ENCODE measurements at regions not wholly inside any gene's neighbourhood (a gene's known extent, or its start where the extent isn't known, plus 50 kb on each side); places are given as distances from the start of the nearest gene placed in this dataset.

DNA sequence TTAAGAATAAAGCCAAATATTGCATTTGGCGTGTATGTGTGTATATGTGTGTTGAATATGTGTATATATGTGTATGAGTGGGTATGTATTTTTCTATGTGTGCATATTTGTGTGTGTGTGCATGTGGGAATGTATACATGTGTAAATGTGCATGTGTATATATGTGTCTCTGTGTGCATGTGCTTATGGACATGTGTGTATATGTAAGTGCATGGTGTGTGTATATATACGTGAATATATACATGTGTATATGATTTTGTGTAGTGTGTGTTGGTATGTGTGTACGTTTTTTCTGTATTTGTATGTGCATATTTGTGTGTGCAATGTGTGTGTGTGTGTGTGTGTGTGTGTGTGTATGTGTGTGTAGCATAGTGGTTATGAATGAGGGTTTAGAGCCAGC lies 1021.0 kb downstream of the AACS start:
- TF ChIP-seq, protein P1, sequence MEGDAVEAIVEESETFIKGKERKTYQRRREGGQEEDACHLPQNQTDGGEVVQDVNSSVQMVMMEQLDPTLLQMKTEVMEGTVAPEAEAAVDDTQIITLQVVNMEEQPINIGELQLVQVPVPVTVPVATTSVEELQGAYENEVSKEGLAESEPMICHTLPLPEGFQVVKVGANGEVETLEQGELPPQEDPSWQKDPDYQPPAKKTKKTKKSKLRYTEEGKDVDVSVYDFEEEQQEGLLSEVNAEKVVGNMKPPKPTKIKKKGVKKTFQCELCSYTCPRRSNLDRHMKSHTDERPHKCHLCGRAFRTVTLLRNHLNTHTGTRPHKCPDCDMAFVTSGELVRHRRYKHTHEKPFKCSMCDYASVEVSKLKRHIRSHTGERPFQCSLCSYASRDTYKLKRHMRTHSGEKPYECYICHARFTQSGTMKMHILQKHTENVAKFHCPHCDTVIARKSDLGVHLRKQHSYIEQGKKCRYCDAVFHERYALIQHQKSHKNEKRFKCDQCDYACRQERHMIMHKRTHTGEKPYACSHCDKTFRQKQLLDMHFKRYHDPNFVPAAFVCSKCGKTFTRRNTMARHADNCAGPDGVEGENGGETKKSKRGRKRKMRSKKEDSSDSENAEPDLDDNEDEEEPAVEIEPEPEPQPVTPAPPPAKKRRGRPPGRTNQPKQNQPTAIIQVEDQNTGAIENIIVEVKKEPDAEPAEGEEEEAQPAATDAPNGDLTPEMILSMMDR (IDR thresholded peaks at IDR 0.05; ENCODE audit: insufficient read depth, low read length, missing control alignments), result no peak
- ChIA-PET POLR2A (no interaction called here), CTCF (interaction anchor here (0.5 kb wide), 1 partner anchor 1293 kb away, joined by 3 read pairs; no protein-coding TSS in a partner anchor)
- DNase-seq (ENCODE audit: low read depth, low spot score), result no peak
- H3K4me3 ChIP-seq (ENCODE audit: low read depth, low read length), result no peak overlapping the region

DNA sequence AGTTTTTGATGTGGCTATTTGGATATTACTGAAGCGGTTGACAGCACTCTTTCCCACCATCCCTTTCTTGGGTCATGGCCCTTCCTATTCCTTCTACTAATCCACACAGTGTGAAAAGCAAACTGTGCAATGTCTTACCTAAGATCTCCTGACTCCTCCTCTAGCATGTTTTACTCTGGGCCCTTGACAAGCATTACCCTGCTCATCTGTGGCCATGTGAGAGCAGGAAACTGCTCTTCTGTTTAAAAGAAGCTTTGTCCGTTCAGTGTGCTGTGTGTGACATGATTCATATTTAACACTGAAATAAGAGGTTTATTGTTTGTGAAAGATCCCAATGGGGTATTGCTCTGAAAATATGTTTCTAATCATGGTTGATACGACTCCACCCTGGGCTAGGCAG lies 1022.5 kb downstream of the AACS start:
- ChIA-PET CTCF (no interaction called here), POLR2A (no interaction called here)
- no peak overlapping the region for H3K4me3 ChIP-seq (ENCODE audit: low read depth, low read length)
- no peak for DNase-seq (ENCODE audit: low read depth, low spot score)
- TF ChIP-seq, protein P1 (IDR thresholded peaks at IDR 0.05; ENCODE audit: insufficient read depth, low read length, missing control alignments), result no peak

DNA sequence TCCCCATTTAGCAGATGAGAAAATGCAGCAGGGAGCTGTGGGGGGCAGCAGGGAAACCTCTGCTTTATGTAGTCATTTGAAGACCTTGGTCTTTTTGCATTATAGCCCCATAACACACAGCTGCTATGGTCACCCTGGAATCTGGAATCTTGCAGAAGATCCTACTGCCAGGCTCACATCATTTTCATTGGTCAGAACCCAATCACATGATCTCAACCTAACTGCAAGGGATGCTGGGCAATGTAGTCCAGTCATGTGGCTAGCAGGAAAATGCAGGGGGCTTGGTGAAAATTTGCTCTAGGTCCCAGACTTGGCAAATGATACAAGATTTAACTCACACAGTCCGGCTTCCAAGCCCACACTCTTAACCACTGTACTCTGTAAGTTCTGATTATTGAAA lies 1028.7 kb downstream of the AACS start:
- POLR2A ChIA-PET, result no interaction called here
- DNase-seq (ENCODE audit: low read depth, low spot score), result no peak
- TF ChIP-seq, protein P1 (IDR thresholded peaks at IDR 0.05; ENCODE audit: insufficient read depth, low read length, missing control alignments), result no peak
- CTCF ChIA-PET, result no interaction called here
- no peak overlapping the region for H3K4me3 ChIP-seq (ENCODE audit: low read depth, low read length)

DNA sequence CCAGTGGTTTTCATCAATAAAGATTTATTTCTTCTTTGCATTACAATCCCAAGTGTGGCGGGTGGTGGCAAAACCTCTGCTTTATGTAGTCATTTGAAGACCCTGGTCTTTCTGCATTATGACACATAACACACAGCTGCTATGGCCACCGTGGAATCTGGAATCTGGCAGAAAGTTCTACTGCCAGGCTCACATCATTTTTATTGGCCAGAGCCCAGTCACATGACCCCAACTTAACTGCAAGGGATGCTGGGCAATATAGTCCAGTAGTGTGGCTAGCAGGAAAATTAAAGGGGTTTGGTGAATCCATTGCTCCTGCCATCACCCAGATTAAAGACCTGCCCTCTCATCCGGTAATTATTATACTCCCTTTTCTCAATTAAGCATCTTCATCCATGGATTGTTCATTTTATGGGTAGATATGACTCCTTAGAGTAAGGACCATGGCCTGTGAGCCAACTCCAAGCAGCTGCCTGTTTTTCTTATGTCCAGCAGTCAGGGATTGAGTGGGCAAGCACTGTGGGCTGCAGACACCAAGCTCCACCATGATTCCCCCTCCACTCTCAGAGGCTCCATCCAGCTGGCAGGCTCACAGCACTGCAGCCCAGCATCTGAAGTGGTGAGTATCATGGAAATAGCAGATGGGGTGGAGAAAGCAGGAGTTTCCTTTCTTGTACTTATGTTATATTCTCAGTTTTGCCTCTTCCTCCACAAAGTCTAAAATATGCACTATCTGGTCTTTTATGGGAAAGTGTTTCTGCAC lies 1030.7 kb downstream of the AACS start:
- no peak for DNase-seq (ENCODE audit: low read depth, low spot score)
- CTCF ChIA-PET, result no interaction called here
- H3K4me3 ChIP-seq (ENCODE audit: low read depth, low read length), result no peak overlapping the region
- POLR2A ChIA-PET, result no interaction called here
- TF ChIP-seq, protein P1 (IDR thresholded peaks at IDR 0.05; ENCODE audit: insufficient read depth, low read length, missing control alignments), result no peak

DNA sequence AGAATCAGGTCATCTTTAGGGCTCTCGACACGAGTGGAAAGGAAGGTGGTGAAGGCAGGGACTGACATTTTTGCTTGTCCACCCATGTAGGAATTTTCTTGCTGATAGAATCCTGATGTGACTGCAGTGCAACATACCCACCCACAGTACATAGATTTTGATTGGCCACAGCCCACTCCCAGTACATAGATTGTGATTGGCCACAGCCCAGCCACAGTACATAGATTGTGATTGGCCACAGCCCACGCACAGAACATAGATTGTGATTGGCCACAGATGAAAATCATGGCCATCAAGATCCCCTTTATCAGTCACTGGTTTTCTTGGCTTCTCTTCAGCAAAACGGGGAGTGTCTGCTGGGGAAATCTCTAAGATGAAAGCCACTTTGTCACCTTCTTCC lies 1041.5 kb downstream of the AACS start:
- CTCF ChIA-PET, result no interaction called here
- TF ChIP-seq, protein P1 (IDR thresholded peaks at IDR 0.05; ENCODE audit: insufficient read depth, low read length, missing control alignments), result no peak
- no peak overlapping the region for H3K4me3 ChIP-seq (ENCODE audit: low read depth, low read length)
- POLR2A ChIA-PET, result no interaction called here
- no peak for DNase-seq (ENCODE audit: low read depth, low spot score)

DNA sequence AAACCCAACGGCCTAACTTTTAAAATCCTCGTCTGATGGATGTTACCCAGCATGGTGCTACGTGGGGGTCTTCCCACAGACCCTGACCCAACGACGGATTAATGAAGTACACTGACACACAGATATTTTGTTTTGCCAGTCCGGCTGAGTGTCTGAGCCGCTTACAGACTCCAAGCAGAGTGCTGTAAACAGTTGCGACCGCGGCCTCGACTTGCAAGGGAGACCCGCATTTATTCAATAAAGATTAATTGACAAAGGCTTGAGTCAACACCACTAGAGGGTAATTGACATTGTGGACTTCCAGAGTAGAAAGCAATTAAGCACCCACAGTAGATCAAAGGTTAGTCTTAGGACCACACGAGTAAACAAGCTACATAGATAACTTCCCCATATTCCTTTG lies 1042.4 kb downstream of the AACS start:
- TF ChIP-seq, protein P1 (IDR thresholded peaks at IDR 0.05; ENCODE audit: insufficient read depth, low read length, missing control alignments), result no peak
- POLR2A ChIA-PET, result no interaction called here
- CTCF ChIA-PET, result no interaction called here
- DNase-seq (ENCODE audit: low read depth, low spot score), result no peak
- no peak overlapping the region for H3K4me3 ChIP-seq (ENCODE audit: low read depth, low read length)
